ENCODE measurements at regions not wholly inside any gene's neighbourhood (a gene's known extent, or its start where the extent isn't known, plus 50 kb on each side); places are given as distances from the start of the nearest gene placed in this dataset.

DNA sequence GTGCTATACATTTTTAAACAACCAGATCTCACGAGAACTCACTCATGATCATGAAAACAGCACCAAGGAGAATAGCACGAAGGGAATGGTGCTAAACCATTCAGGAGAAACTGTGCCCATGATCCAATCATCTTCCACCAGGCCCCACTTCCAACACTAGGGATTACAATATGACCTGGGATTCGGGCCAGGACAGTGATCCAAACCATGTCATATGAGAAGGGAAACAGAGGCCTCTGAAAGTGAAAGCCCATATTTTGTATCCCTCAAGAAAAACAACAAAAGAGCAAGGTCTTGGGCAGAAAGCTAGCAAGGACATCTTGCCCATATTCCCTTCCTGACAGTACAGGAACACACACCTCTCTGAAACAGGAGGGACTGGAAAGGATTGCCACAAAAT lies 163.9 kb upstream of the VASH1 start:
- Histone ChIP-seq H3K79me2 (no peaks in the 10 kb centered on the region), H3K9ac (no peak overlapping the region), H3K27ac (no peak overlapping the region), H3K4me1 (no peaks in the 10 kb centered on the region), H2AFZ (no peak overlapping the region), H3K36me3 (ENCODE audit: control insufficient read depth, insufficient read depth, low read length) (no peaks in the 10 kb centered on the region), H3K9me3 (ENCODE audit: control insufficient read depth, low read length) (no peaks in the 10 kb centered on the region), H3K27me3 (ENCODE audit: control insufficient read depth, insufficient read depth, low read length) (no peaks in the 10 kb centered on the region), H3K4me3 (ENCODE audit: low read depth, low read length) (no peak overlapping the region), H3K4me2 (ENCODE audit: low read length) (no peak overlapping the region)
- TF ChIP-seq, protein P1, sequence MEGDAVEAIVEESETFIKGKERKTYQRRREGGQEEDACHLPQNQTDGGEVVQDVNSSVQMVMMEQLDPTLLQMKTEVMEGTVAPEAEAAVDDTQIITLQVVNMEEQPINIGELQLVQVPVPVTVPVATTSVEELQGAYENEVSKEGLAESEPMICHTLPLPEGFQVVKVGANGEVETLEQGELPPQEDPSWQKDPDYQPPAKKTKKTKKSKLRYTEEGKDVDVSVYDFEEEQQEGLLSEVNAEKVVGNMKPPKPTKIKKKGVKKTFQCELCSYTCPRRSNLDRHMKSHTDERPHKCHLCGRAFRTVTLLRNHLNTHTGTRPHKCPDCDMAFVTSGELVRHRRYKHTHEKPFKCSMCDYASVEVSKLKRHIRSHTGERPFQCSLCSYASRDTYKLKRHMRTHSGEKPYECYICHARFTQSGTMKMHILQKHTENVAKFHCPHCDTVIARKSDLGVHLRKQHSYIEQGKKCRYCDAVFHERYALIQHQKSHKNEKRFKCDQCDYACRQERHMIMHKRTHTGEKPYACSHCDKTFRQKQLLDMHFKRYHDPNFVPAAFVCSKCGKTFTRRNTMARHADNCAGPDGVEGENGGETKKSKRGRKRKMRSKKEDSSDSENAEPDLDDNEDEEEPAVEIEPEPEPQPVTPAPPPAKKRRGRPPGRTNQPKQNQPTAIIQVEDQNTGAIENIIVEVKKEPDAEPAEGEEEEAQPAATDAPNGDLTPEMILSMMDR (IDR thresholded peaks at IDR 0.05) = no peak

DNA sequence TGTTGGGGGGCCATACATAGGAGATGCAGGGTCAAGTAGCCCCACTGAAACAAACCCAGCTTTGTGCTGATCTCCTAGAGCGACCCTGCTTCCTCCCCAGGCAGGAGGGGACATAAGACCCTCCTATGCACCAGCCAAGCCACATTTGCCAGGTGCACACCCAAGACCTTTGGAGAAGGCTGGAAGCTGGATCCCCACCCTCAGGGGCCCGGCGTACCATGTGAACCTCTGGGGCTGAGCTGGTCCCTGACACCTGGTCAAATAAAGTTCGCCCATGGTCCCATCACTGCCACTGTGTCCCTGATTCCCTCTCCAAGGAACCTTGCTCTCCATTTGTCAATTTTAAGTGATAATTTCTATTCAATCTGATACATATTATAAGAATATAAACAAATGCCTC lies 162.1 kb upstream of the VASH1 start:
- no peak overlapping the region for H3K27ac ChIP-seq
- no peaks in the 10 kb centered on the region for H3K9me3 ChIP-seq (ENCODE audit: control insufficient read depth, low read length)
- no peaks in the 10 kb centered on the region for H3K36me3 ChIP-seq (ENCODE audit: control insufficient read depth, insufficient read depth, low read length)
- no peak overlapping the region for H2AFZ ChIP-seq
- no peak overlapping the region for H3K4me2 ChIP-seq (ENCODE audit: low read length)
- H3K79me2 ChIP-seq = no peaks in the 10 kb centered on the region
- no peak overlapping the region for H3K4me3 ChIP-seq (ENCODE audit: low read depth, low read length)
- H3K9ac ChIP-seq = no peak overlapping the region
- TF ChIP-seq, protein P1 (IDR thresholded peaks at IDR 0.05) = no peak
- no peaks in the 10 kb centered on the region for H3K4me1 ChIP-seq
- H3K27me3 ChIP-seq (ENCODE audit: control insufficient read depth, insufficient read depth, low read length) = no peaks in the 10 kb centered on the region

DNA sequence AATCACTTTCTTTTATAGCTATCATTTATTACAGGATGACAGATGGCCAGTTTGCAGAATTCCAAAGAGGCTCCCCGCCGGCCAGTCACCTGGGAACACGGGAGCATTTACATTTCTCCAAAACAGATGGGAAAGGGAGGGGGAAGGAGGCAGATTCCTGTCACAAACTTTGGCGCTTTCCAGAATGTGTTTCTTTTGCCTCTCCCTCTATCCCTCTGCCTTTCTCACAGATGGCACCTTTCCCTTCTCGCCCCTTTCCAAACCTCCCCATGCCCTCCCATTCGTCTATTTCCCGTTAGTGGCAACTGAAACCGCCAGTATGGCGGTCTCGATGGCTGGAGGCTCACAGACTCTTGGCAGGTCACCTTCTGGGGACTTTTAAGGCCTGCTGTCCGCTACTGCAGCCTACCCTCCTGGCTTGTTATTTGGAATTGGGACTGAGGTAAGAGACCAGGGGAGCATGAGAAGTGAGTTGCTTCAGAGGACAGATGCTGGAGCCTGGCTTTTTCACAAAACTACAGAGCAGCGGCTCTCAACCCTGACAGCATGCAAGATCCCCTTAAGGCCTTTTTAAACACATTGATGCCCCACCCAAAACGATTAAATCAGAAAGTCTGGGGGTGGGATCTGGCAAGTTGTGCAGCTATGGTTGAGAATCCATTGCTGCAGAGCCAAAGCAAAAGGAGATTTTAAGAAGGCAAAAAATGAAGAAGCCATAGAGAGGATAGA lies 161.5 kb upstream of the VASH1 start:
- Histone ChIP-seq H3K27ac (no peak overlapping the region), H3K79me2 (no peaks in the 10 kb centered on the region), H3K9ac (no peak overlapping the region), H3K9me3 (ENCODE audit: control insufficient read depth, low read length) (no peaks in the 10 kb centered on the region), H3K27me3 (ENCODE audit: control insufficient read depth, insufficient read depth, low read length) (no peaks in the 10 kb centered on the region), H3K4me3 (ENCODE audit: low read depth, low read length) (no peak overlapping the region), H2AFZ (no peak overlapping the region), H3K36me3 (ENCODE audit: control insufficient read depth, insufficient read depth, low read length) (no peaks in the 10 kb centered on the region), H3K4me2 (ENCODE audit: low read length) (no peak overlapping the region), H3K4me1 (no peaks in the 10 kb centered on the region)
- TF ChIP-seq, protein P1 (IDR thresholded peaks at IDR 0.05) = no peak

DNA sequence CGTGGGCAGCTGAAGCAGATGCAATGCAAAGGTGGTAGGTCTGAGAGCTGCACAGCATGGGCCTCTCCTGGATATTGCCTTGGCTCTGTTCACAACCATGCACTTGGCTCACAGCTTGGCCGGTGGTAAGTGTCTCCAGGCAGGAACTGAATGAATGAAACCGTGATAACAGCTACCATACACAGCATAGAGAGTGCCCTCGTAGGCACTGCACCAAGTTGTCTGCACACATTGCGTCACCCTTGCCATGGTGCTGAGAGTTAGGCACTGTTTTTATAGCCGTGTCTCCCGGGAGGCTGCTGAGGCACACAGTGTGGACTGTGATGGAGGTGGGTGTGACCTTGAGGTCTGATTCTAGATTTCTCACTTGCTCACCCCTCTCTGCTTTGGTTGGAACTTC lies 157.6 kb upstream of the VASH1 start:
- Histone ChIP-seq H3K4me2 (ENCODE audit: low read length) (no peak overlapping the region), H3K36me3 (ENCODE audit: control insufficient read depth, insufficient read depth, low read length) (no peaks in the 10 kb centered on the region), H3K4me3 (ENCODE audit: low read depth, low read length) (no peak overlapping the region), H3K9ac (no peak overlapping the region), H3K27ac (no peak overlapping the region), H3K79me2 (no peaks in the 10 kb centered on the region), H3K4me1 (no peaks in the 10 kb centered on the region), H2AFZ (no peak overlapping the region), H3K27me3 (ENCODE audit: control insufficient read depth, insufficient read depth, low read length) (no peaks in the 10 kb centered on the region), H3K9me3 (ENCODE audit: control insufficient read depth, low read length) (no peaks in the 10 kb centered on the region)
- TF ChIP-seq, protein P1 (IDR thresholded peaks at IDR 0.05) = no peak

DNA sequence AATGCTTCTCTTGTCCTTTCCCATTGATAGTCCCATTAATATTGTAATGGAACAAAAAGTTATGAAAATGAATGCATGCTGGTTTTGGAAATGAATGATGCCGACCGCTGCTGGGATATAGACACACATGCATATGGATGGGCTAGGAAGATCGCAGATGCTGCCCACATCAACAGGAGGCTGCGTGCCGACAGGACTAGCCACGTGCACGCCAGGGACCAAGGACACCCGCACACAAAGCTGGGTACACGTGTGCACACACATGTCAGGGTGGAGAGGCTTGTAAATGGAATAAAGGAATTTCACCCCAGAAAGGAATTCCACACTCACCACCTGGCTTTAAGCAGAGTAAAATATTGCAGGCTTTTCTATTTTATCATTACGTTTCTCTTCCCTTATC lies 153.8 kb upstream of the VASH1 start:
- no peak overlapping the region for H3K9ac ChIP-seq
- H3K4me1 ChIP-seq = no peaks in the 10 kb centered on the region
- TF ChIP-seq, protein P1 (IDR thresholded peaks at IDR 0.05) = no peak
- no peak overlapping the region for H3K27ac ChIP-seq
- no peaks in the 10 kb centered on the region for H3K27me3 ChIP-seq (ENCODE audit: control insufficient read depth, insufficient read depth, low read length)
- H3K36me3 ChIP-seq (ENCODE audit: control insufficient read depth, insufficient read depth, low read length) = no peaks in the 10 kb centered on the region
- no peak overlapping the region for H3K4me3 ChIP-seq (ENCODE audit: low read depth, low read length)
- no peak overlapping the region for H3K4me2 ChIP-seq (ENCODE audit: low read length)
- H3K9me3 ChIP-seq (ENCODE audit: control insufficient read depth, low read length) = no peaks in the 10 kb centered on the region
- no peak overlapping the region for H2AFZ ChIP-seq
- H3K79me2 ChIP-seq = no peaks in the 10 kb centered on the region

Data from parathyroid adenoma (tissue), 2 donors.